MCF 10A (cell line): ENCODE measurements at regions not wholly inside any gene's neighbourhood (a gene's known extent, or its start where the extent isn't known, plus 50 kb on each side); places are given as distances from the start of the nearest gene placed in this dataset.

Experiments used
- BruUV-seq: library from RNA; stranded (reverse); fragments of 400-500 nt; replicated peaks from 2 replicates; lab custom pipeline; 2021; lab: Mats Ljungman, UMichigan
- CTCF ChIA-PET: fragments of 300-600 bp; sonication (Branson Sonifier 250); formaldehyde crosslinking; extraction: SDS; loops from one replicate; lab custom pipeline; 2021; ENCODE audit warnings: antibody characterized with exemption, inconsistent platforms; lab: Yijun Ruan, JAX
- POLR2A ChIA-PET: fragments of 300-600, 350-650 bp; sonication (Branson Sonifier 250); formaldehyde crosslinking; extraction: SDS; loops from one replicate; lab custom pipeline; 2020; ENCODE audit warnings: antibody characterized with exemption, inconsistent platforms; lab: Yijun Ruan, JAX
- DNase-seq: peaks from one replicate; pipeline ENCODE4 v3.0.0-alpha.2; 2018; ENCODE audit not compliant: unreplicated experiment
- H3K27ac Mint-ChIP-seq: one replicate; pipeline ENCODE4 v1.8.0; 2022; ENCODE audit warnings: mild to moderate bottlenecking, low read depth, mixed read lengths; ENCODE audit not compliant: unreplicated experiment
- H3K27me3 Mint-ChIP-seq: one replicate; pipeline ENCODE4 v1.8.0; 2022; ENCODE audit warnings: mixed read lengths; ENCODE audit not compliant: insufficient read depth, unreplicated experiment
- H3K36me3 Mint-ChIP-seq: one replicate; pipeline ENCODE4 v1.8.0; 2022; ENCODE audit warnings: mild to moderate bottlenecking, moderate library complexity, mixed read lengths; ENCODE audit not compliant: insufficient read depth, unreplicated experiment
- H3K4me1 Mint-ChIP-seq: one replicate; pipeline ENCODE4 v1.8.0; 2022; ENCODE audit warnings: mixed read lengths; ENCODE audit not compliant: insufficient read depth, unreplicated experiment
- H3K4me3 Mint-ChIP-seq: one replicate; pipeline ENCODE4 v1.8.0; 2022; ENCODE audit warnings: mild to moderate bottlenecking, moderate library complexity, mixed read lengths; ENCODE audit not compliant: unreplicated experiment
- H3K9me3 Mint-ChIP-seq: one replicate; pipeline ENCODE4 v1.8.0; 2022; ENCODE audit warnings: mixed read lengths; ENCODE audit not compliant: unreplicated experiment
- CTCF ChIP-seq: fragments of 200-600 bp; IDR thresholded peaks from one replicate; pipeline ENCODE4 v1.8.0; 2022; ENCODE audit warnings: antibody characterized with exemption, mild to moderate bottlenecking; ENCODE audit not compliant: unreplicated experiment
- intact Hi-C: fragments of 100-400 bp; cut with micrococcal nuclease; formaldehyde crosslinking; loops from 2 replicates; pipeline ENCODE4 v1.14.1; 2022

DNA sequence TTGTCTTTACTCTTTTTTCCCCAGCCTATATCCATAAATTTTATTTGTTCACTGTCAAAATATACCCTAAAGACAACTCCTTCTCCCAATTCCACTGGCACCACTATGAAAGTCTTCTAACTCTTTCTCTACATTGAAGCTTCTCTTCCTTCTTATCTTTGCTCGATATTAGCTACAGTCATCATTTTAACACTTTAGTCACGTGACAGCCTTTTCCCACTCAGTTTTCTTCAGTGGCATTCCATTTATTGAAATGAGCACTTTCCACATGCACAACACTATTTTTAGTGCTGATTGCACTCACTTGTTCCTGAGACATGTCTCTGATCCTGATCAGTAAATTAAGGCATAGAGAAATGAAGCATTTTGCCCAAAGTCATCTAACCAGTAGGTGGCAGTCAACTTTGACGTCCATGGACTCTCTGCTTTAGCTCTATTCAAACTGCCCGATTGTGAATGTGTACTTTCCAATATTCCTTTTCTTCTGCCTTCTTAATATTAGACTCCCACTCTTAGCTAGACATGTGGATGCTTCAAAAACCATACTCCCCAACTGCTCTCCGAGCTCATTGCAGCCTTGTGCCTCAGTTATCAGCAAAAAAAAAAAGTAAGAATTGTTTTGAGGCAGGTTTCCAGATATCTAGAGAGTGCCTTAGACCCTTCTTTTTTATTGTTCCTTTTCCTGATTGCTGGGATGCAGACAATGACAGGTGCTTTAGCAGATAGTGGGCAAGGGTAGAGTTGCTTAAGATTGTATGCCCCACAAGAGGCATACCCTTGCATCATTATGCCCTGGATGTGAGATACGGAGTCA is 394.4 kb upstream of the ADGRL3 start:
- H3K36me3 Mint-ChIP-seq, result no peaks in the 10 kb centered on the region
- peaks cover 5% of the 10 kb centered on the region for H3K4me1 Mint-ChIP-seq
- TF ChIP-seq CTCF, result peak; percentile 57
- no peaks in the 10 kb centered on the region for H3K9me3 Mint-ChIP-seq
- intact Hi-C loops, result loop anchor here (5.0 to 10.0 kb wide), 3 partner anchors 397 to 1839 kb away; partner anchors contain the start of gene ADGRL3
- H3K27me3 Mint-ChIP-seq, result no peaks in the 10 kb centered on the region
- peak; percentile 51 for DNase-seq
- POLR2A ChIA-PET, result interaction anchor here (0.7 kb wide), 1 partner anchor 1310 kb away, joined by 3 read pairs; no protein-coding TSS in a partner anchor
- CTCF ChIA-PET, result interaction anchor here (0.6 to 2.7 kb wide), 25 partner anchors 11 to 1838 kb away, joined by 3 to 18 read pairs (median 3); no protein-coding TSS in a partner anchor
- BruUV-seq, result no TSS peak
- no peak overlapping the region for H3K4me3 Mint-ChIP-seq
- no peak overlapping the region for H3K27ac Mint-ChIP-seq

DNA sequence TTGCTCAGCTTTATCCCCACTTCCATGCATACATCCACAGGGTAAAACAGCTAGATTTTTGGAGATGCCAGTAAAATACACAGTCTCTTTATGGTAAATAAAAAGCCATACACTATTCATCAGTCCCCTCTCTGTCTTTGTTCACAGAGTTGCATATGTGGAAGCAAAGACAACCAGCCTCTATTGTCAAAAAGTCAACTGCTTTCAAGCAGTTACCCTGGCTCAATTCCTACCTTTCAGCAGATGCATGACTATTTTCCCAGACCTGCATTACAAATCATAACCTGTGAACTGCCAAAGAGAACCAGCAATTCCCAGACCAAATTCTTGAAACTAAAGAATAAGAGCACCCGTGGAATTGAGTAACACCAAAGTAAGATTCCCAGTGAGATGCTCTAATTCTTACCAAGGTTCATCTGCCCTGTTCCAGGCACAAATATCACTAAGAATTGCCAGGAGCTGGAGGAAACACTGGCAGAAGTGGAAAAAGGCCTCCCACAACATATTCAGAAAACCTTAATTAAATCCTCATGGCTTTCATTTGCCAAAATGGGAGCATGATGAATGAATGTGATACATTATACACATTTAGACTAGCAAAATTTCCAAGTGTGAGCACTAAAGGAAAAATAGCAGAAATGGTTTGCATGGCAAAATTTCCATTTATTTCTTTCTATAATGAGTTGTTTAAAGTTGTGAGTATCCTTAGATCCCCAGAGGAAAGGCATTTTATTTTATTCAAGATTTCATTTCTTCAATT is 391.2 kb upstream of the ADGRL3 start:
- H3K9me3 Mint-ChIP-seq, result no peaks in the 10 kb centered on the region
- intact Hi-C loops, result loop anchor here (5.0 to 10.0 kb wide), 3 partner anchors 393 to 1836 kb away; partner anchors contain the start of gene ADGRL3
- CTCF ChIA-PET, result interaction anchor here (0.7 to 1.9 kb wide), 2 partner anchors 386 to 692 kb away, joined by 3 to 7 read pairs; no protein-coding TSS in a partner anchor

DNA sequence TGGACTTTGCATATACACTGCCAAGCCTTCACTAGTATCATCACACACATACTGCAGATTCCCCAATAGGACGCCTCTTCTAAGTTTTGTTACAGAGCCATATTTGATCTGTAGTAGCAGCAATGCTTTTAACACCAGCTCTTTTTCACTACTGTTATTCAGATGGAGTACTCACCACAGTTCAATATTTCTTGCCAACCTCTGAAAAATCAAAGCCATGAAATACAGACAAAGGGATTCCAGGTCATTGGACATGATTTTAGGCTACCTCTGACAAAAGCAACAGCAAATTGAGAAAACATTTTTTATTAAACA is 390.7 kb upstream of the ADGRL3 start:
- H3K4me1 Mint-ChIP-seq, result peaks cover 5% of the 10 kb centered on the region
- intact Hi-C loops, result loop anchor here (5.0 to 10.0 kb wide), 3 partner anchors 393 to 1835 kb away; partner anchors contain the start of gene ADGRL3
- no TSS peak for BruUV-seq
- no peak for TF ChIP-seq CTCF
- no peak overlapping the region for H3K27ac Mint-ChIP-seq
- H3K36me3 Mint-ChIP-seq, result no peaks in the 10 kb centered on the region
- no peaks in the 10 kb centered on the region for H3K9me3 Mint-ChIP-seq
- H3K27me3 Mint-ChIP-seq, result no peaks in the 10 kb centered on the region
- ChIA-PET CTCF (interaction anchor here (1.9 kb wide), 1 partner anchor 691 kb away, joined by 7 read pairs; no protein-coding TSS in a partner anchor), POLR2A (no interaction called here)
- H3K4me3 Mint-ChIP-seq, result no peak overlapping the region
- no peak for DNase-seq

More for the DNA sequence above, 391.2 kb upstream of the ADGRL3 start:
- TF ChIP-seq CTCF, result no peak
- Mint-ChIP-seq H3K36me3 (no peaks in the 10 kb centered on the region), H3K4me3 (no peak overlapping the region), H3K27me3 (no peaks in the 10 kb centered on the region), H3K27ac (no peak overlapping the region), H3K4me1 (peaks cover 5% of the 10 kb centered on the region)
- BruUV-seq, result no TSS peak
- no peak for DNase-seq
- POLR2A ChIA-PET, result no interaction called here

DNA sequence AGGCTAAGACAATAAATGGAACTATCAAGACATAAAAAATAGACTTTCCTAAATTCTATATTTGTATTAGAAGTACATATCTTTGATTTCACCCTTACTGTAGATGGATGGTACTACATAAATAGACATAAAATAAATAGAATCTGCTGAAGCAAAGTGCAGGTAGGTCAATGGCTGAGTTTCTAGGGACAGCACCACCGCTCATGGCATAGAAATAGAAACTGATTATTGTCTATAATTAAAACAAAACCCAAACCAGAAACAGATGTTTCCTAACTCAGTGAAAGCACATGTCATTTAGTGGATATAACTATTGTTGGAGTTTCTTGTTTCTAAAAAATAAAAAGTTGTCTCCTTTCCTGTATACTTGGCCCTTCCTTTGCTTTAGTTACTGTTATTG is 387.3 kb upstream of the ADGRL3 start:
- TF ChIP-seq CTCF, result no peak
- H3K27ac Mint-ChIP-seq, result no peak overlapping the region
- BruUV-seq, result no TSS peak
- intact Hi-C loops, result no loop called here
- no peaks in the 10 kb centered on the region for H3K36me3 Mint-ChIP-seq
- no peaks in the 10 kb centered on the region for H3K27me3 Mint-ChIP-seq
- H3K4me1 Mint-ChIP-seq, result no peaks in the 10 kb centered on the region
- DNase-seq, result no peak
- CTCF ChIA-PET, result no interaction called here
- H3K9me3 Mint-ChIP-seq, result no peaks in the 10 kb centered on the region
- POLR2A ChIA-PET, result no interaction called here
- no peak overlapping the region for H3K4me3 Mint-ChIP-seq
